ENCODE measurements at regions not wholly inside any gene's neighbourhood (a gene's known extent, or its start where the extent isn't known, plus 50 kb on each side); places are given as distances from the start of the nearest gene placed in this dataset.

GRCh38 chr20:39233755-39234154, 271.6 kb downstream of the DHX35 start:
- TF ChIP-seq CTCF (conservative IDR thresholded peaks at IDR 0.05; ENCODE audit: low read depth in 2 of 2): no peak
- TF ChIP-seq NANOG (IDR thresholded peaks at IDR 0.05; ENCODE audit: borderline replicate concordance): no peak
- no peak for TF ChIP-seq POLR2AphosphoS5 (IDR thresholded peaks at IDR 0.05; ENCODE audit: low read depth)
- TF ChIP-seq ZNF331 (CRISPR knock-in tag; IDR thresholded peaks at IDR 0.05; ENCODE audit: low read depth): no peak
- TF ChIP-seq CREB1 (CRISPR knock-in tag; IDR thresholded peaks at IDR 0.05; ENCODE audit: low read depth): no peak
- TF ChIP-seq EZH2 (IDR thresholded peaks at IDR 0.05; ENCODE audit: low read depth, unreplicated experiment): no peak
- TF ChIP-seq REST (IDR thresholded peaks at IDR 0.05; ENCODE audit: unreplicated experiment): no peak
- no peak for TF ChIP-seq JUNB (IDR thresholded peaks at IDR 0.05; ENCODE audit: unreplicated experiment)
- no peak for TF ChIP-seq EZH2phosphoT487 (IDR thresholded peaks at IDR 0.05; ENCODE audit: unreplicated experiment)
